ENCODE measurements at regions not wholly inside any gene's neighbourhood (a gene's known extent, or its start where the extent isn't known, plus 50 kb on each side); places are given as distances from the start of the nearest gene placed in this dataset.

DNA sequence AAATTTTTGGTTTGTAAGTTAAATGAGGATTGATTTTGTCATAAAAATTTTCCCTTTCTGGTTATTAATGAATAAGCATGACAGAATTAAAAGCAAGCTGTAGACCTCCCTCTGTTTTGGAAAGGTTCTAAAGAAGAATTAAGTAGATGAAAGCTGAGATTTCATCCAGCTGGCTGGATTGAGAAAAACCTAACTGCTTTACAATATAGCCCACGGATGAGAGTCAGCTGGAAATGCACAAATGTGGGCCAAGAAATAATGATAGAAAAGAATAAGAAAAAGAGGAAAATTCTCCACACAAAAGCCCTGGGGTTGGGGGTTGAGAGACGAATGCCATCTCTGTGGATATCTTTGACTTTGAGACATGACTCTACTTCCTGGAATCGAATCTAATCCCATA is 631.6 kb downstream of the HDGFL1 start:
- TF ChIP-seq EZH2 (IDR thresholded peaks at IDR 0.05) (no peak), POLR2AphosphoS5 (IDR thresholded peaks at IDR 0.05; ENCODE audit: borderline replicate concordance, low read depth, low read length) (no peak), FOXP2 (optimal IDR thresholded peaks at IDR 0.05; ENCODE audit: control extremely low read depth, extremely low read length, insufficient read depth) (no peak)
